SK-N-MC (cell line): ENCODE measurements at regions not wholly inside any gene's neighbourhood (a gene's known extent, or its start where the extent isn't known, plus 50 kb on each side); places are given as distances from the start of the nearest gene placed in this dataset.

Experiments
- EZH2 ChIP-seq: fragments of 200-600 bp; sonication (generic); IDR thresholded peaks from one replicate; pipeline ENCODE4 v1.6.1; 2017; ENCODE audit warnings: antibody characterized with exemption
- POLR2AphosphoS5 ChIP-seq: IDR thresholded peaks from 2 replicates; pipeline ENCODE4 v1.6.1; 2012; ENCODE audit warnings: mild to moderate bottlenecking, low read depth, low read length, borderline replicate concordance

DNA sequence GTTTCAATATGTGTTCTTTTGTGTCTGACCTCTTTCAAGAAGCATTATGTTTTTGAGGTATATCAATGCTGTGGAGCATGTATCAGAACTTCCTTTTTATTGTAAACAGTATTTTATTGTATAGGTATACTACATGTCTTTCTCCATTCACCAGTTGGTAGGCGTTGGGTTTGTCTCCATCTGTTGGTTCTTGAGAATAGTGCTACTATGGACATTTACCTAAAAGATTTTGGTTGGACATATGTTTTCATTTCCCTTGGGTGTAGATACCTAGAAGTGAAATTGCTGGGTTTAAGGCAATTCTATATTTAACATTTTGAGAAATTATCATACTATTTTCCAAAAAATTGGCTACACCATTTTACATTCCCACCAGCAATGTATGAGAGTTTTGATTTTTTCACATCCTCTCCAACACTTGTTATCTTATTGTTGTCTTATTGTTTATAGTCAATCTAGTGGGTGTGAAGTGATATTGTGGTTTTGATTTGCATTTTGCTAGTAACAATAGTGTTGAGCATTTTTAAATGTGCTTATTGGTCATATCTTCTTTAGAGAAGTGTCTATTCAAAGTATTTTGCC lies 409.2 kb downstream of the IPO8 start:
- no peak for TF ChIP-seq EZH2
- no peak for TF ChIP-seq POLR2AphosphoS5
